DMS79 treated with DMSO at 0.1 percent for 48 hours (cell line): ENCODE measurements at regions not wholly inside any gene's neighbourhood (a gene's known extent, or its start where the extent isn't known, plus 50 kb on each side); places are given as distances from the start of the nearest gene placed in this dataset.
A peak's percentile ranks its signal among the peaks of the same experiment; 100 is the strongest.

Source experiments
- DNase-seq: peaks from one replicate; lab custom pipeline; 2025; lab: John Stamatoyannopoulos, UW

DNA sequence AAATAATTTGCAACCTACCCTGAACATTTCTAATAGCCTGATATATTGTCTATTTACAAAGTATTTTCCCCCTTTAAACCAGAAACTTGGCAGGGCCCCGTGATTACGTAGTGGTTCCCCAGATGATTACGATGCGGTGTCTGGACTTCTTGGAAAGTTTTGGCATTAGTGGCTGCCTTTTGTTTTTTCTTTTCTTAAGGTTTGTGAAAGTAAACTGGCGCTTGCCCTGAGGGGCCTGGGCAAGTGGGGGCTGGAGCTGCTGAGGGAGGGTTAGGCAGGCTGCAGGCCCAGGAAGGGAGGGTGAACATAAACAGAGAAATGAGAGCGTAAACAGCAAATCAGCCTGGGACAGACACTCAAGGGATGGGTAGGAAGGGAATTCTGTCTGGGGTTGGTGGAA, 123.6 kb upstream of the MSX1 start:
- no peak for DNase-seq

DNA sequence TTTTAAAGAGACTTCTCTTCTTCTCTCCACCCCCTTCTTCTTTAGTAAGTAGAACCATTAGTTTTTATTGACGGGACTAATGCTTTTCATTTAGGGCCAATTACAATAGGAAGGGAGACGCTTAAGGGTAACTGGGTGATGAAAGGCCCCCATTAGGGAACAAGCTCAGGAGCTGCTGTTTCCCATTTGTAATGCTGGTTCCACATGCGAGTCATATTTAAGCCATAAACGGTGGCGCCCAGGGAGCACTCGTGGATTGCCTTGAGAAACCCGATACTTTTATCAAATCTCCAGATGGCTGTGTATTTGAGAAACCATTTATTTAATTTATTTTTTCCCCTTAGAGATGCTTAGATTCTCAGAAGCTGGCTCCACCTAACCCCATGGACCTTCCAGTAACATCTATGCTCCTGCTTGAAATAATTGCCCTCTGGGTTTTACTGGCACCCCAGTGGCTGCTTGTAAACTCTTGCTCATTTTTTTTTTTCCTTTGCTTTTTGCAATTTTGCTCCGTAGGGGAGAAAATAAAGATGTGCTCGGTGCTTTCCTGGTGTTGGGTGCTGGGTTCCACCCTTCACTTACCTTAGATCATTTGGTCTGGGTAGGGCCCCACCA, 124.2 kb upstream of the MSX1 start:
- DNase-seq, result no peak

DNA sequence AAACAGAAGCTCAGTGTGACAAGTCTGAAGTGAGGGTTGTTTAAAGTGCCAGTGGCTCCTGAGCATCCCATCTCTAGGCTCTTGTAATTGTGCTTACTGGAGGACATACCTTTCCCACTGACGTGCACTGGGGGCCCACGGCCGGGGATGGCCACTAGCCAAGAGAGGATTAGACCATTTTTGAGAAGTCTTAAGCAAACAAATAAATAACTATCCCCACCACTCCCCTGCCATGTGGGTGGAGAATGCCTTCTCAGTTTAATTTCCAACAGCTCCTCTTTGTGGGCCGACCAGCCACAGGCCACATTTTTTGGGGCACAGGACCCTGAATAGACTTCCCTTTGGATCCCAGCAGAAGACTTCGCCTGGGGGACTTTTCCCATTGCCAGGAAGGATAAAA, 125.0 kb upstream of the MSX1 start:
- peak; percentile 15 for DNase-seq

DNA sequence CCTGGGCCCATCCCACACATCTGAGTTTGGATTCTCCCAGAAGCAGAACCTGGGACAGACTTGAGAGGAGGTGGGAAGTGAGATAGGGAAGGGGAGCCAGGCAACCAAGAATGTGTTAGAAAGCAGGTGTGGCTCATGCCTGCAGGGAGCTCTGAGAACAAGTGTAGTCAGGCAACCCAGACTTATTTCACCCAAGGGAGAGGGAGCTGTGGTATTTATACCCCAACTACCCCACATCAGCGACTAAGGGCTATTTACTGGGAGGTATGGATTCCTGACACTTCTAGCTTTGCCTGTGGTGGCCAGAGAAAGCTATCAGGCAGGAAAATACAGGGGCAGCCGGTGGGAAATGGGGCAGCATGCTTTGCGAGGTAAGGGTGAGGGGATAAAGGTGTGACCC, 125.8 kb upstream of the MSX1 start:
- DNase-seq, result no peak

DNA sequence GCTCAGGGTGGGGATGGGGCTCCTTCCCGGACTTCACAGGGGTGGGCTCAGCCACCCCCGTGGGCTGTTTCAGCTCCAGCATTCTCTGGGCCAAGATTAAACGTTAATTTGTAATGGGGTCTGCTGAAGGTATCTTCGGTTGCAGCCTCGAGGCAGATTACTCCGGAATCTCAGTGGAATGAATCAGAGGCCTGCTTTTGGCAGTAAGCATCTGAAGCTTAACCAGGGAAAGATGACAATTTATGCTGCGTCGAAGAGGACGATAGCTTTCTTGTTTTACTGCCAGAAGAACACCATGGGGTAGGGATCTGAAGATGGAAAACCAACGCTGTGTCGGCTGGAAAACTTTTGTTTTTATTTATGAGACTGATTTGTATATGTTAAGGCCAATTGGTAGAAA, 129.2 kb upstream of the MSX1 start:
- DNase-seq, result no peak

DNA sequence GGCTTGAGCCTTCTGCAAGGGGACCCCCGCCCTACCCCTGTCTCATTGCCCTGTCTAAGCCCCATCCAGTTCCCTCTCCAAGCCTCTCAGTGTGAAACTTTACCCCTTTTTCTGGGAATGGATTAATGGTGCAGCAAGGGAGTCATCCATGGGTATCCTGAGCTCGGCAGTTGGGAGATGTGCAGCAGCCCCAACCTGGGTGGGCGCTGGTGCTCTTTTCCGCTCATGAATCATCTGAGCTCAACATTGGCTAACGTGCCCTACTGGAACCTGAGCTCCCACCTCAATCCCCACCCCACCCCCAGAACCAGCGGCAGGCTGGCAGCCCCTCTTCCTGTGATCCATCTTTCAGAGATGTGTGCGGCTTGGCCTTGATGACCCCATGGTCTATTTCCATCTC, 130.3 kb upstream of the MSX1 start:
- DNase-seq, result no peak

DNA sequence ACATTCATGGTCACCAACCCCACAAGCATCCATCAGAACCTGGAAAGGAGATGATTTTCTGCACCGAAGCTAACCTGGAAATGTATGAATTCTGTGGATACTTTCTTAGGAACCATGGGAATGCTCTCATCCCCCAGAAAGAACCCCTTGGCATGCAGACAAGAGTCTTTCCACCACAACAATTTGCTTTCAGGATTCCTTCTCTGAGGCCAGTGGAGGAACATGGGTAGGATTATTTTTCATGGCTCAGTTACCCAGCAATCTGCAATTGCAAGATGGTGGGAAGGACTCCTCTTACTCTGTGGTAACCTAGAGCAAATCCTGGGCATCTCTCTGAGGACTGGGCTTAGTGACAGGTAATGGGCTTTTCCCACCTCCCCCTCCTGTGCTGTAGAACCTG, 131.9 kb upstream of the MSX1 start:
- no peak for DNase-seq

DNA sequence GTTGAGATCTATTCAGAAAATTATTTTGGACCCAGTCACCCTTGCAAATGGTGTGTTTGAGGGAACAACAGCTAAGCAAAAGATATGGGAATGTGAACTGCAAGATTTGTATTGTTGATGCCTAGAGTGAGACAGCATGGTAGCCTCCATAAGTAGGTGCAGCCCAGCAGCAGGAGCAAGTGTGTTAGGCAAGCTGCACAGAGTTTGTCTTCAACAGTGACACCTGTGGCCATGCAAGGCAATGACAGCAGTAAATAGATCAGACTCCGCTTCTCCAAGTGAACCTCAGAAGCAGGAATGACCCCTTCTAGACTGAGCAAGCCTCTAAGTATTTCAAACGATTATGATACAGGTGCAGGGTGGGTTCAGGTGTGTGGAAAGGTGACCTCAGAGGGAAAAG, 133.4 kb upstream of the MSX1 start:
- DNase-seq, result no peak

DNA sequence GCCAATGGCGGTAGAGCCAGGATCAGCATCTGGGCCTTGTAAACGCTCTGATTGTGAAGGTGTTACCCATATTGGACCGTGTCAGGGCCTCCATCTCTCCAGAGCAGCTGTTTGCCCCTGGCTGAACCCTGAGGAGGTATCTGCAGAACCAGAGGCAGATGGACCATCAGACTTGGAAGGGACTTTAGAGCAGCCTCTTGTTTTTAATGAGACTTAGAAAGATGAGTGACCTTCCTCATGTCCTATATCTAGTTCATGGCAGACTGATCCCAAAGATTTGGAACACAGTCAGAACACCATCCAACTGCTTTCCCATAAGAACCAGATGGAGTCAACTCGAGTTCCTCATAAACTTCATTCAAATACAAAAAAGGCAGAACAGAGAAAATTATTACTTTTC, 135.1 kb upstream of the MSX1 start:
- DNase-seq, result no peak

DNA sequence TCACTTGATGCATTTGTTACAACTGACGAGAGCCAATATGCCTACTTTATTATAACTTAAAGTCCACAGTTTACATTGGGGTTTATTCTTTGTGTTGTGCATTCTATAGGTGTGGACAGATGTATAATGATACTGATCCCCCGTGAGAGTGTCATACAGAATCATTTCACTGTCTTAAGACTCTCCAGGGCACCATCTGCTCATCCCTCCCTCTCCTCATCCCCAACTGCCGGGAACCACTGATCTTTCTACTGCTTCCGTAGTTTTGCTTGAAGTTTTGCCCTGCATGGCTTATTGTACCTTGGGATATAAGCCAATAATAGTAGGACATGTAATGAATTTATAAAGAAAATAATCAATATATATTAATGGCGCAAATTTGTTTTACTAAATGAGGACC, 137.8 kb upstream of the MSX1 start:
- no peak for DNase-seq

DNA sequence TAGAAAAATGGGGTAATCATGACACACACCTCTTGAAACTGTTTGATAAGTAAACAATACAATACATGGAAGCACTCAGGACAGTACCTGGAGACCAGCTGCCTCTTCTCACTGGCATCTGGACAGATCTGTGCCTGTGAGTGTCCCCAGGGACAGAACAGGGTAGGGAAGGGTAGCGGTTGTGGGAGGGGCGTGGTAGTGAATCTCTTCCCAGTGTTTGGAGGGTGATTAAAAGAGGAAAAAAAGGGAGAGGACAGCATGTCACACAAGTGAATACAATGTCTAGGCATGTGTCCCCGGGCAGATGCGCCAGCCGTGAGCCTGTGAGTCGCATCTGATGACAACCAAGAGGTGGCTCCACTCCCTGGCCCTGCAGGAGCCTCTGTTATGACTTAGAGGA, 138.8 kb upstream of the MSX1 start:
- no peak for DNase-seq

DNA sequence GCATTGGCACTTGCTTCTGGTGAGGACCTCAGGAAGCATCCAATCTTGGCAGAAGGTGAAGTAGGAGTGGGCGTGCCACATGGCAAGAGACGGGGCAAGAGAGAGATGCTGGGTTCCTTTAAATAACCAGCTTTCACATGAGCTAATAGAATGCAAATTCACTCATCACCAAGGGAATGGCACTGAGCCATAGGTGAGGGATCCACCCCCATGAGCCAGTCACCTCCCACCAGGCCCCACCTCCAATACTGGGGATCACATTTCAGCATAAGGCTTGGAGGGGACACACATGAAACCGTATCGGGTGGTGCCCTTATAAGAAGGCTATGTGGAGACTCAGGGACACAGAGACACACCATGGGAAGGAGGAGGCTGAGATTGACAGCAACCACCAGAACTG, 140.0 kb upstream of the MSX1 start:
- no peak for DNase-seq

DNA sequence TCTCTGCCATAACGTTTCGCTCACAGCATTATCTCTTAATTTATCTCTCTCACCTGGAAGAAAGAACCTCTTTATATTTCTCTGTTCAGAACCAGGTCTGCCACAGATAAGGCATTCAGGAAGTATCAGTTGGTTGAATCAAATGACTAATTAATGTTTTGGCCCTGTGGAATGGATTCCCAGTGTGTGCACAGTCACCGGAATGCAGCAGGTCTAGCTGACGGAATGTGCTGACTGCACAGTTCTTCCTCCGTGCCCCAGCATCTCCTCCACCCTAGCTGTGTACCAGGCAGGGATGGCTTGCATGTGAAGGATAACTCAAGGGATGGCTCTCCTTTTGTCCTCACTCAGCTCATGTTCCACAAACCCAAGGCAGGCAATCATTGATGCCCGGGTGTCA, 141.8 kb upstream of the MSX1 start:
- no peak for DNase-seq

DNA sequence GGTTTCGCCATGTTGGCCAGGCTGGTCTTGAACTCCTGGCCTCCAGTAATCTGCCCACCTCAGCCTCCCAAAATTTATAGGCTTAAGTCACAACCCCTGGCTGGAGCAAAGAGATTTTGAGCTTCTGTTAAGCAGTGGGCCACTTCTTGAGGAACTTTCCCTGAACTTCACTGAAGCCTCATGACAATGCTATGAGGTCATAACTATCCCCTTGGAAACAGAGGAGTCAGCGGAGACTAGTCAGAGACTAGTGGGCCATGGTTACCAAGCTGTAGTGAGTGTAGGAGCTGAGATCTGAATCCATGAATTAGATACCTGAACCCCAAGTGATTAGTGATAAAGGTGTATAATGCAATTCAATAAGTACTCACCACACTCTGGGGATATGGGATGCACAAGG, 145.1 kb upstream of the MSX1 start:
- DNase-seq, result no peak

DNA sequence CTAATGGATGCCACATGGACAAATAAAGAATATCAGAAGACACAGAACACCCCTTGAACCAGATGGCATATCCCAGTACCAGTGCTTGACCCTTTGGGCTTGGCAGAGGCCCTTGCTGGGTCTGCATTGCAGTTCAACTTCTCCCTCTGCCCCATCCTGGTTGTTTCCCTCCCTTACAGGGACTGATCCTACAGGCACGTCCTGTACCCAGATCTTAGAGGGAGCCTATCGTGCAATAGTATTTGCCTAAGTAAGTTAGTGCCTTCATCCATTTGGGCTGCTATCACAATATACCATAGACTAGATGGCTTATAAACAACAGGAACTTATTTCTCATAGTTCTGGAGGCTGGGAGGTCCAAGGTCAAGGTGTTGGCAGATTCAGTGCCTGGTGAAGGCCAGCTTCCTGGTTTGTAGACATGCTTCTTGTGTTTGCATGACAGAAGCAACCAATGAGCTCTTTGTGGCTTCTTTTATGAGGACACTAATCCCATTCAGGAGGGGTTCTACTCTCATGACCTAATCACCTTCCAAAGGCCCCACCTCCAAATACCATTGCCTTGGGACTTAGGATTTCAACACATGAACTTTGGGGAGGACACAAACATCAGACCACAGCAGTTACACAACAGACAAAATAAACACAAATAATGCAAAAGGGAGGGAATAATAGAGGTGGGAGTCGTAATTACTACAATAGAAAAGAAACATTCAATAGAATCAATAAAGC, 146.5 kb upstream of the MSX1 start:
- DNase-seq, result no peak

DNA sequence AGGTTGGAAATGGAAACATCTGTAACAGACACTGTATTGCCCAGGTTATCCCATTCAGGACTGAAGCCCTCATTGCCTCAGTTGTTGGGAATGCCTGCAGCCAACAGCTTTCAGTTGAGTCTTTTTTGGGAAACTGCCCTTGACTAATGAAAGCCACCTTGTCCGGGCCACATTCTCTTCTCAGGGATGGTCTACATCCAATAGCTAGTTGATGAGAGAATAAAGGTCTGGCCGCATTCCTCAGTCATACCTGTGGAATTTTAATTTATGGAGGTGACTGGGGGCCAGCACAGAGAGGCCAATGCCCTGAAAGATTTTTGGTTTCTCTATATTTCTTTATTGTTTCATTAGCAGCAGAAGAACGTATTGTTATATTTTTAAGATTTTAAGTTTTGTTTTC, 147.6 kb upstream of the MSX1 start:
- no peak for DNase-seq

DNA sequence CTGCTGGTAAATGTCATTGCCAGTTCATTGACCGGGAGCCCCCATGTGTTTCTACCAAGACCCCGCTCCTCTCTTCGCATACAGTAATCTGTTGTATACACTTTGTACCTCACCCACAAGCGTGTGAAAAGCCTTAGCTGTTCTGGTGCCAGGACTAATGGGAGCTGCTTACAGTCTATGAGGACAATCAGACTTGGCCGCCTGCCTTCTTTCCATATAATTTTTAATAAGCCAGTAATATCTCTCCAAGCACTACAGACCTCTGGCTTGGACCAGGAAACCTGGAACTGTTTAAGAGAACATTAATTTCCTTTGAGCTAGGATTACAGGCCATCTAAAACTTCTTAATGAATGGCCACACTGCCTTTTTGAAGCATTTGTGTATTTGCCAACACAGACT, 149.7 kb upstream of the MSX1 start:
- no peak for DNase-seq

DNA sequence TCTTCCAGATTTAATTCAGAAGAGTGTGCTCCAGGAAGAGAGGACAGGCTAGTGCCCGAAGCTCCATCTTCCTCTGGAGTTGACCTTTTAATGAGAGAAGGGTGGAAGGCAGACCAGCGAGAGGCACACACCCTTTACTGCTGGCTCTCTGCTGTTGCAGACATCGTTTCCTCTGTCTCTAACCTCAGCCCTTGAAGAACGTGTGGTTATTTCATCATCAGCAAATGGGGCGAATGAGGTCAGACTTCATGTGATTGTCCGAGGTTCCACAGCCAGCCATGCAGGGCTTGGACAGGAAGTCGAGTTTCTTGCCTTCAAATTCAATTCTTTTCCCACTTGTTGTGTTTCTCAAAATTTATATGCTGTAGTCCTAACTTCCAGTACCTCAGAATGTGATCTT, 155.2 kb upstream of the MSX1 start:
- DNase-seq, result no peak

DNA sequence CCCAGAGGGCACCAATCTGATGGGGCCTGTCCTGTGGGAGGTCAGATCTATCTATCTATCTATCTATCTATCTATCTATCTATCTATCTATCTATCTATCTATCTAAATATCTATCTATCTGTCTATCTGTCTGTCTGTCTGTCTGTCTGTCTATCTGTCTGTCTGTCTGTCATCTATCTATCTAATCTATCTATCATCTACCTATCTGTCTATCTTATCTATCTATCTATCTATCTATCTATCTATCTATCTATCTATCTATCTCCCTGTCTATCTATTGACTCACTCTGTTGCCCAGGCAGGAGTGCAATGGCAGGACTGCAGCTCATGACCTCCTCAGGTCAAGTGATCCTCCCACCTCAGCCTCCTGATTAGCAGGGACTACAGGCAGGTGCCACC, 155.7 kb upstream of the STX18 start:
- no peak for DNase-seq

DNA sequence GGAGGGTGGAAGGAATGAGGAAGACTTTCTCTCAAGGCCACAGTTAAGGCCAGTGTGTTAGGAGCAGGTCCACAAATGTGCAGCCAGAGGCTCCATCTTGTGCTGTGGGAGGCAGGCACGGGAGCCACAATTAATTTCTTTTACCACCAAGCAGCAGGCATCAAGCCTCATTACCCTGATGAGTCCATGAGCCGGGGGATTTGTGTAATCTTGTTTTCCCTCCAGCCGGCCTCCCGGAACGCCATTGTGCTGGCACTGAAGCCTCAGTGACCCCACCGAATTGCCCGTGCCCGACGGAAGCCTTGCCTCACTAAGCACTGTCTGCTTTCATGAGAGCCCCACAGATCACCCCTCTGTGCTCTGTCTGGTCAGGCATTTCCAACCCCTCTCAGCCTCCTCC, 154.7 kb upstream of the STX18 start:
- DNase-seq, result no peak

DNA sequence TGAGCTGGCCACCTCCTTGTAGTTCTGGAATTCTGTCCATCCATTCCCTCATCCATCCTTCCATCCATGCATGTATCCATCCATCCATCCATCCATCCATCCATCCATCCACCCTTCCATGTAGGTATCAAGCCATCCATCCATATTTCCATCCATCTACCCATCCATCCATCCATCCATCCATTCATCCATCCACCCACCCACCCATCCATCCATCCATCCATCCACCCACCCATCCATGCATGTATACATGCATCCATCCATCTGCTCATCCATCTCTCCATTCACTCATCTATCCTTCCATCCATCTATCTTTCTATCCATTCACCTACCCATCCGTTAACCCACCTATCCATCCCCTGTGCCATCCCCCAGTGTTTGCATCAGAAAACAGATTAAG, 153.6 kb upstream of the STX18 start:
- no peak for DNase-seq

DNA sequence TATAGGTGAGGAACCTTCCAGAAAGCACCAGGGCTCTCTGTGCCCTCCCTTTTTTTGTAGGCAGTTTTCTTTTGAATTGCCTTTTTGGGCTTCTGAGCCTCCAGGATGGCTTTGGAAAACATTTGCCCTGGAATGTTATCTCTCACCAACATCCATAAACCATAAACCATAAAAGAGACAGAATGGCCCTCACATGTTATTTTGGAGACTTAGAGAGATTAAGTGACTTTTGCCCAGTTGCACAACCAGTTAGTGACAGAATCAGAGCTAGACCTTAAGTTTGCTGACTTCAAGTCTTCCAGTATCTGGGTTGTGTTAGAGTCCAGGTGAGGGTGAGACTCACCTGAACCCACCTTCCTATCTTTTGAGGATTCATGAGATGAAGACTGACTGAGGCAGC, 153.0 kb upstream of the STX18 start:
- DNase-seq, result no peak

DNA sequence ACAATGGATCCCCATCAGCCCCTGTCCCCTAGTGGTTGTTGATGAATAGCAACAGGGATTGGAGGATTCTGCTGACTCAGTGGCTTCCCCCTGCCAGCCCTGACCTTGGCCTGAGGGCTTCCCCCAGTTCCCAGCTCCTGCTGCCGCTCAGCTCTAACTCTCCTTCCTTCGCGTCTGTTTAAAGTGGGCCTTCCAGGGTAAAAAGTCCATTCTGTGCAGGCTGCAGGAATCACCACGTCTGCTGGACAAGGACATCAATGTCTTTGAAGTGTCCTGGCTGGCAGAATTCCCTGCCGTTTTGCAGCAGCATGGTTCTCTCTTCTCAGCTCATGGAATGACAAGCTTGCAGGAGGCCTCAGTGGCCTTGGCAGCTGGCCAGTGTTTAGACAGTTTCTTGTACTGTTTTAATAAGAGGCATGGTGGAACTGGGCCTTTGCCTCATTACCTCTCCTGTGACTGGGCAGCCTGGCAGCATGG, 152.5 kb upstream of the STX18 start:
- DNase-seq, result peak; percentile 23

DNA sequence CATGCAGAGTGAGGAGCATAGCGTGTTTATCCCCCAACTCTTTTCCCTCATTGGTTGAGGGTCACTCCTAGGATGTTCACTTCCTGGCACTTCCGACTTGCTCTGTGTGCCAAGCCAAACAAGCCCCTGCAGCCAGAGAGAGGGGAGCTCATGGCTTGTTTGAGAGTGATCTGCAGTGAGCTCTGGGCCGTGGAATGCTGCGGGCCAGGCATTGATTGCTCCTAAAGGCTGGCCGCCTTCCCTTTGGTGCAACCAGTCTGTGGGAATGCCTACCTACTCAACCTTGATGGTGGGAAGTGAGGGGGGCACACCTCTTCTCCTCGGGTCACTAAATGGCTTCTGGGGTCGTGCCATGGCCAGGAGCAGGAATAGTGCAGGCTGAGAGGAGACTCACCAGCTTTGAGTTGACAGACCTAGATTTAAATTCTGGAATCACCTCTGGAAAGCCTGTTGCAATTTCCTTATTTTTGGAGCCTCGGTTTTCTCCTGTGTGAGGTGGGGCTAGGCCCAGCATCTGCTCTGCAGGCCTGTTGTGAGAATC, 152.0 kb upstream of the STX18 start:
- no peak for DNase-seq
